A673 (cell line): ENCODE measurements at regions not wholly inside any gene's neighbourhood (a gene's known extent, or its start where the extent isn't known, plus 50 kb on each side); places are given as distances from the start of the nearest gene placed in this dataset.

Experiments
- CTCF ChIP-seq: fragments of 300-800, 200-600 bp; sonication (generic); conservative IDR thresholded peaks from 2 replicates; pipeline ENCODE4 v1.5.1; 2017; ENCODE audit warnings: low read depth, mild to moderate bottlenecking, antibody characterized with exemption, low read length, moderate library complexity, mixed read lengths
- EZH2 ChIP-seq: fragments of 200-600 bp; sonication (generic); IDR thresholded peaks from 2 replicates; pipeline ENCODE4 v1.6.1; 2017; ENCODE audit warnings: borderline replicate concordance, low read depth, mild to moderate bottlenecking, mixed read lengths, antibody characterized with exemption, low read length; ENCODE audit not compliant: poor library complexity, severe bottlenecking

DNA sequence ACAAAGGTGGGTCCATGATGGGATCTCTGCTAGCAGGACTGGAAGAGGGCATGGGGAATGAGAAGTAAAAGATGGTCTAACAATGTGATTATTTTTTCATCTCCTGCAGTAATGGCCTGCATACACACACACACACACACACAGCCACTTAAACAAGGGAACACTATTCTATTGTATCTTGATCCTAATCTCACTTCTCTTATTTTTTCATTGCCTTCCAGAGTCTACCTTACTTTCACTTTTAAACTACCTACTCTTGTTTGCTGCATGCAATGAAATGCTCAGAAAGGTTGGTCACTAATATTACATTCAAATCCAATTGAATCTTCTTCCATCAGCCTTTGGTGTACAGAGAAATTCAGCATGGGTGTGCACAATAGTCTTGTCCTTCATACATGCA lies 853.8 kb downstream of the IGSF11 start:
- TF ChIP-seq CTCF (no peak), EZH2 (no peak)
